ENCODE measurements at regions not wholly inside any gene's neighbourhood (a gene's known extent, or its start where the extent isn't known, plus 50 kb on each side); places are given as distances from the start of the nearest gene placed in this dataset.

- no peak for DNase-seq
These were observed 250.7 kb downstream of the TBC1D4 start for GRCh38 chr13:75231235-75231634.

GRCh38 chr13:75226733-75227435, 255.1 kb downstream of the TBC1D4 start:
- no peak for DNase-seq

- DNase-seq, result no peak
These were observed 255.9 kb downstream of the TBC1D4 start for GRCh38 chr13:75226092-75226491.

- no peak for DNase-seq
These were observed 256.5 kb downstream of the TBC1D4 start for GRCh38 chr13:75225288-75226032.

GRCh38 chr13:75224053-75224742, 257.8 kb downstream of the TBC1D4 start:
- DNase-seq, result no peak

- no peak for DNase-seq
These were observed 259.9 kb downstream of the TBC1D4 start for GRCh38 chr13:75222031-75222430.

- DNase-seq, result no peak
These were observed 261.1 kb downstream of the TBC1D4 start for GRCh38 chr13:75220861-75221260.

- no peak for DNase-seq
These were observed 261.8 kb downstream of the TBC1D4 start for GRCh38 chr13:75220238-75220542.

GRCh38 chr13:75219479-75220237, 262.3 kb downstream of the TBC1D4 start:
- peak; percentile 83 for DNase-seq

- no peak for DNase-seq
These were observed 264.0 kb downstream of the TBC1D4 start for GRCh38 chr13:75217949-75218348.

GRCh38 chr13:75216038-75216437, 265.9 kb downstream of the TBC1D4 start:
- DNase-seq, result no peak

- DNase-seq, result no peak
These were observed 267.1 kb downstream of the TBC1D4 start for GRCh38 chr13:75214846-75215245.

GRCh38 chr13:75202981-75203380, 279.0 kb downstream of the TBC1D4 start:
- DNase-seq, result no peak

- peak; percentile 49 for DNase-seq
These were observed 284.2 kb downstream of the TBC1D4 start for GRCh38 chr13:75197803-75198202.

GRCh38 chr13:75196147-75196837, 285.7 kb downstream of the TBC1D4 start:
- peak; percentile 89 for DNase-seq

GRCh38 chr13:75195495-75196146, 286.3 kb downstream of the TBC1D4 start:
- peak; percentile 52 for DNase-seq

- peak; percentile 15 for DNase-seq
These were observed 287.1 kb downstream of the TBC1D4 start for GRCh38 chr13:75194717-75195462.

GRCh38 chr13:75186379-75186778, 295.6 kb downstream of the TBC1D4 start:
- DNase-seq, result no peak

- no peak for DNase-seq
These were observed 300.1 kb downstream of the TBC1D4 start for GRCh38 chr13:75181906-75182305.

GRCh38 chr13:75180805-75181455, 301.0 kb downstream of the TBC1D4 start:
- DNase-seq, result no peak

- DNase-seq, result no peak
These were observed 303.5 kb downstream of the TBC1D4 start for GRCh38 chr13:75178436-75178835.

All from NCI-H1694 treated with DMSO at 0.1 percent for 48 hours (cell line).